HCT116 (cell line): ENCODE measurements at regions not wholly inside any gene's neighbourhood (a gene's known extent, or its start where the extent isn't known, plus 50 kb on each side); places are given as distances from the start of the nearest gene placed in this dataset.

Source experiments
- ATAC-seq: fragments of 200-7000 bp; cut with Tn5 transposase; 2 replicates; pipeline ENCODE4 v1.9.1; 2020; ENCODE audit warnings: mild to moderate bottlenecking, moderate library complexity
- BruUV-seq: library from RNA; stranded (reverse); fragments of 400-500 nt; replicated peaks from 2 replicates; lab custom pipeline; 2021; lab: Mats Ljungman, UMichigan
- CTCF ChIA-PET: fragments of 300-600 bp; sonication (Branson Sonifier 250); formaldehyde crosslinking; loops from one replicate; lab custom pipeline; 2021; ENCODE audit warnings: antibody characterized with exemption; lab: Charles Lee
- POLR2A ChIA-PET: fragments of 300-600, 350-600 bp; sonication (Branson Sonifier 250); formaldehyde crosslinking; loops from one replicate; lab custom pipeline; 2021; ENCODE audit warnings: antibody characterized with exemption; lab: Charles Lee
- RAD21 ChIA-PET, 2 experiments: fragments of 300-600 bp; sonication (Branson Sonifier 250); formaldehyde crosslinking; loops; one replicate each; lab custom pipeline; 2023; ENCODE audit warnings: low total read pairs in 2 of 2; ENCODE audit not compliant: uncharacterized antibody in 2 of 2, unreplicated experiment in 2 of 2, low non-redundant PET in 1 of 2; lab: Charles Lee
- DNase-seq: peaks from one replicate; pipeline ENCODE4 v3.0.0-alpha.2; 2010; ENCODE audit warnings: low read depth, low spot score
- H2AFZ ChIP-seq: fragments of 200-600 bp; shearing (Covaris generic), sonication (generic); 2 replicates; pipeline ENCODE4 v1.6.1; 2017; ENCODE audit warnings: low read depth, mixed run types, mixed read lengths, antibody characterized with exemption, low read length; ENCODE audit not compliant: poor library complexity, severe bottlenecking
- H3K27ac ChIP-seq: 2 replicates; pipeline ENCODE4 v1.5.1; 2012; ENCODE audit warnings: low read depth, low read length
- H3K27me3 ChIP-seq: fragments of 200-600 bp; sonication (generic); 2 replicates; pipeline ENCODE4 v1.6.1; 2016; ENCODE audit warnings: mixed run types, low read length, mixed read lengths; ENCODE audit not compliant: insufficient read depth
- H3K36me3 ChIP-seq, 2 experiments: fragments of 200-500 bp in 1 of 2; fragments of 200-600 bp in 1 of 2; sonication (Bioruptor generic) in 1 of 2; sonication (generic) in 1 of 2; 2 replicates each; pipeline versions ENCODE4 v1.5.1 to v1.6.1; 2014 to 2016; ENCODE audit warnings: low read length in 2 of 2, inconsistent platforms in 1 of 2, mixed read lengths in 1 of 2, mixed run types in 1 of 2; ENCODE audit not compliant: insufficient read depth in 2 of 2, control insufficient read depth in 1 of 2
- H3K4me1 ChIP-seq, 2 experiments: fragments of 200-600 bp in 1 of 2; sonication (generic) in 1 of 2; 2 replicates each; pipeline versions ENCODE4 v1.5.1 to v1.6.1; 2012 to 2017; ENCODE audit warnings: low read length in 2 of 2, inconsistent platforms in 1 of 2, mild to moderate bottlenecking in 1 of 2, mixed read lengths in 1 of 2, mixed run types in 1 of 2, moderate library complexity in 1 of 2; ENCODE audit not compliant: insufficient read depth in 2 of 2, control insufficient read depth in 1 of 2
- H3K4me2 ChIP-seq: fragments of 200-600 bp; sonication (generic); 2 replicates; pipeline ENCODE4 v1.6.1; 2017; ENCODE audit warnings: mixed run types, low read length, mixed read lengths
- H3K4me3 ChIP-seq, 2 experiments: fragments of 200-600 bp in 1 of 2; sonication (generic) in 1 of 2; replicated peaks in 1 of 2; 2 replicates each; pipeline ENCODE4 v1.5.1; 2011 to 2016; ENCODE audit warnings: low read length in 2 of 2, control low read depth in 1 of 2, low read depth in 1 of 2, mild to moderate bottlenecking in 1 of 2, mixed read lengths in 1 of 2, mixed run types in 1 of 2
- H3K79me2 ChIP-seq: fragments of 200-600 bp; sonication (generic); 2 replicates; pipeline ENCODE4 v1.6.1; 2017; ENCODE audit warnings: mild to moderate bottlenecking, mixed run types, low read length, moderate library complexity, mixed read lengths; ENCODE audit not compliant: insufficient read depth
- H3K9ac ChIP-seq: fragments of 200-600 bp; sonication (generic); 2 replicates; pipeline ENCODE4 v1.6.1; 2016; ENCODE audit warnings: low read length, mixed read lengths
- H3K9me2 ChIP-seq: fragments of 200-600 bp; sonication (generic), shearing (Covaris generic); 2 replicates; pipeline ENCODE4 v1.6.1; 2017; ENCODE audit warnings: mixed run types, mild to moderate bottlenecking, moderate library complexity; ENCODE audit not compliant: insufficient read depth
- H3K9me3 ChIP-seq, 2 experiments: fragments of 200-500 bp in 1 of 2; fragments of 200-600 bp in 1 of 2; sonication (Bioruptor generic) in 1 of 2; sonication (generic) in 1 of 2; 2 replicates each; pipeline ENCODE4 v1.6.1; 2014 to 2017; ENCODE audit warnings: low read length in 2 of 2, mixed read lengths in 2 of 2, inconsistent platforms in 1 of 2, low read depth in 1 of 2, mild to moderate bottlenecking in 1 of 2, mixed run types in 1 of 2, moderate library complexity in 1 of 2; ENCODE audit not compliant: control insufficient read depth in 1 of 2, insufficient read depth in 1 of 2
- H4K20me1 ChIP-seq: fragments of 200-600 bp; sonication (generic), shearing (Covaris generic); 2 replicates; pipeline ENCODE4 v1.6.1; 2017; ENCODE audit warnings: mixed run types, mild to moderate bottlenecking, moderate library complexity; ENCODE audit not compliant: insufficient read depth
- CBX3 ChIP-seq: IDR thresholded peaks from 2 replicates; pipeline ENCODE4 v1.6.1; 2012; ENCODE audit warnings: low read depth
- CEBPB ChIP-seq: IDR thresholded peaks from 2 replicates; pipeline ENCODE4 v1.6.1; 2012; ENCODE audit warnings: low read depth
- ELF1 ChIP-seq: IDR thresholded peaks from 2 replicates; pipeline ENCODE4 v1.6.1; 2012; ENCODE audit warnings: low read depth, borderline replicate concordance
- JUND ChIP-seq: IDR thresholded peaks from 2 replicates; pipeline ENCODE4 v1.6.1; 2012
- MAX ChIP-seq: IDR thresholded peaks from 2 replicates; pipeline ENCODE4 v1.6.1; 2012
- POLR2AphosphoS5 ChIP-seq: IDR thresholded peaks from 2 replicates; pipeline ENCODE4 v1.6.1; 2011; ENCODE audit warnings: mild to moderate bottlenecking, low read depth, low read length, moderate library complexity
- SIN3A ChIP-seq: IDR thresholded peaks from 2 replicates; pipeline ENCODE4 v1.6.1; 2012; ENCODE audit warnings: low read depth
- SP1 ChIP-seq: IDR thresholded peaks from 2 replicates; pipeline ENCODE4 v1.6.1; 2012; ENCODE audit warnings: low read depth
- SRF ChIP-seq: IDR thresholded peaks from 2 replicates; pipeline ENCODE4 v1.6.1; 2012; ENCODE audit warnings: low read depth
- YY1 ChIP-seq: IDR thresholded peaks from 2 replicates; pipeline ENCODE4 v1.6.1; 2011; ENCODE audit warnings: low read length, low read depth, moderate library complexity, mild to moderate bottlenecking; ENCODE audit not compliant: insufficient replicate concordance; ENCODE audit errors: extremely low read depth
- ZFX ChIP-seq: fragments of 450-650 bp; IDR thresholded peaks from 2 replicates; pipeline ENCODE4 v1.6.1; 2017
- intact Hi-C: fragments of 100-400 bp; cut with micrococcal nuclease; formaldehyde crosslinking; loops from 2 replicates; pipeline ENCODE4 v1.10.0; 2022

GRCh38 chr3:1533763-1534162 lies 440.9 kb downstream of the CNTN6 start:
- no peak for TF ChIP-seq SP1
- TF ChIP-seq CEBPB = no peak
- no peak for TF ChIP-seq CBX3
- TF ChIP-seq SRF = no peak
- no peak for TF ChIP-seq POLR2AphosphoS5
- no peak for TF ChIP-seq ELF1
- TF ChIP-seq ZFX = no peak
- no peak for TF ChIP-seq MAX
- TF ChIP-seq YY1 = no peak
- no peak for TF ChIP-seq SIN3A
- no peak for TF ChIP-seq JUND
- Histone ChIP-seq H3K27ac (no peak overlapping the region), H3K9me2 (no peaks in the 10 kb centered on the region), H2AFZ (no peak overlapping the region), H3K9me3 (peaks cover 24 to 27% of the 10 kb centered on the region in 2 experiments; a peak in 2 of 4 replicates), H3K4me2 (no peak overlapping the region), H3K27me3 (no peaks in the 10 kb centered on the region), H3K36me3 (no peaks in the 10 kb centered on the region), H3K79me2 (no peaks in the 10 kb centered on the region), H4K20me1 (no peaks in the 10 kb centered on the region), H3K9ac (no peak overlapping the region), H3K4me3 (no peak overlapping the region), H3K4me1 (no peaks in the 10 kb centered on the region)
- CTCF ChIA-PET = no interaction called here
- ATAC-seq = no peak
- RAD21 ChIA-PET = no interaction called here
- BruUV-seq = no TSS peak
- POLR2A ChIA-PET = no interaction called here
- DNase-seq = no peak
- intact Hi-C loops = no loop called here

- ATAC-seq (no peak), DNase-seq (no peak)
- Histone ChIP-seq H3K27ac (no peak overlapping the region), H3K9me2 (no peaks in the 10 kb centered on the region), H2AFZ (no peak overlapping the region), H4K20me1 (no peaks in the 10 kb centered on the region), H3K79me2 (no peaks in the 10 kb centered on the region), H3K4me2 (no peak overlapping the region), H3K27me3 (no peaks in the 10 kb centered on the region), H3K4me3 (no peak overlapping the region), H3K9ac (no peak overlapping the region), H3K36me3 (no peaks in the 10 kb centered on the region), H3K9me3 (peaks cover 25 to 28% of the 10 kb centered on the region in 2 experiments; a peak in 2 of 4 replicates), H3K4me1 (no peaks in the 10 kb centered on the region)
- POLR2A ChIA-PET = no interaction called here
- BruUV-seq = no TSS peak
- TF ChIP-seq JUND (no peak), POLR2AphosphoS5 (no peak)
- CTCF ChIA-PET = no interaction called here
- RAD21 ChIA-PET = no interaction called here
- intact Hi-C loops = no loop called here
Observed at GRCh38 chr3:1534252-1534651, 441.4 kb downstream of the CNTN6 start.
